Sigmoid colon (tissue), 4 donors: ENCODE measurements at regions not wholly inside any gene's neighbourhood (a gene's known extent, or its start where the extent isn't known, plus 50 kb on each side); places are given as distances from the start of the nearest gene placed in this dataset.

ENCODE experiments used
- CTCF ChIP-seq, 4 experiments: fragments of 450-650 bp in 3 of 4; fragments of 200-600 bp in 1 of 4; IDR thresholded peaks; one replicate each; pipeline ENCODE4 v1.5.1; 2016 to 2019; ENCODE audit warnings: antibody characterized with exemption in 4 of 4, mild to moderate bottlenecking in 3 of 4, moderate library complexity in 2 of 4
- EP300 ChIP-seq, 4 donors: sonication (generic); formaldehyde crosslinking; IDR thresholded peaks; one replicate each; pipeline ENCODE4 v1.6.1; 2017; ENCODE audit warnings: antibody characterized with exemption in 4 of 4
- POLR2A ChIP-seq, 2 donors: fragments of 450-650 bp; IDR thresholded peaks; one replicate each; pipeline ENCODE4 v1.6.1; 2016; ENCODE audit warnings: antibody characterized with exemption in 2 of 2, mild to moderate bottlenecking in 2 of 2, moderate library complexity in 2 of 2

GRCh38 chr12:59044791-59045190, 124.5 kb upstream of the LRIG3 start:
- TF ChIP-seq CTCF (IDR thresholded peaks at IDR 0.05) (no peak), POLR2A (IDR thresholded peaks at IDR 0.05) (no peak), EP300 (IDR thresholded peaks at IDR 0.05) (no peak)
